ENCODE measurements at regions not wholly inside any gene's neighbourhood (a gene's known extent, or its start where the extent isn't known, plus 50 kb on each side); places are given as distances from the start of the nearest gene placed in this dataset.

GRCh38 chr1:102798718-102799117 is 309.6 kb downstream of the COL11A1 start:
- TF ChIP-seq NFIC (IDR thresholded peaks at IDR 0.05) (no peak), RAD21 (IDR thresholded peaks at IDR 0.05; ENCODE audit: low read depth) (no peak), EP300 (IDR thresholded peaks at IDR 0.05; ENCODE audit: borderline replicate concordance) (no peak), YY1 (IDR thresholded peaks at IDR 0.05; ENCODE audit: low read depth) (no peak), CEBPB (IDR thresholded peaks at IDR 0.05) (no peak), CREB1 (IDR thresholded peaks at IDR 0.05; ENCODE audit: low read depth) (no peak), TAF1 (IDR thresholded peaks at IDR 0.05; ENCODE audit: low read depth) (no peak), USF1 (IDR thresholded peaks at IDR 0.05) (no peak)
- TF ChIP-seq, protein P1, sequence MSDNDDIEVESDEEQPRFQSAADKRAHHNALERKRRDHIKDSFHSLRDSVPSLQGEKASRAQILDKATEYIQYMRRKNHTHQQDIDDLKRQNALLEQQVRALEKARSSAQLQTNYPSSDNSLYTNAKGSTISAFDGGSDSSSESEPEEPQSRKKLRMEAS (IDR thresholded peaks at IDR 0.05): no peak
- TF ChIP-seq, protein P2, sequence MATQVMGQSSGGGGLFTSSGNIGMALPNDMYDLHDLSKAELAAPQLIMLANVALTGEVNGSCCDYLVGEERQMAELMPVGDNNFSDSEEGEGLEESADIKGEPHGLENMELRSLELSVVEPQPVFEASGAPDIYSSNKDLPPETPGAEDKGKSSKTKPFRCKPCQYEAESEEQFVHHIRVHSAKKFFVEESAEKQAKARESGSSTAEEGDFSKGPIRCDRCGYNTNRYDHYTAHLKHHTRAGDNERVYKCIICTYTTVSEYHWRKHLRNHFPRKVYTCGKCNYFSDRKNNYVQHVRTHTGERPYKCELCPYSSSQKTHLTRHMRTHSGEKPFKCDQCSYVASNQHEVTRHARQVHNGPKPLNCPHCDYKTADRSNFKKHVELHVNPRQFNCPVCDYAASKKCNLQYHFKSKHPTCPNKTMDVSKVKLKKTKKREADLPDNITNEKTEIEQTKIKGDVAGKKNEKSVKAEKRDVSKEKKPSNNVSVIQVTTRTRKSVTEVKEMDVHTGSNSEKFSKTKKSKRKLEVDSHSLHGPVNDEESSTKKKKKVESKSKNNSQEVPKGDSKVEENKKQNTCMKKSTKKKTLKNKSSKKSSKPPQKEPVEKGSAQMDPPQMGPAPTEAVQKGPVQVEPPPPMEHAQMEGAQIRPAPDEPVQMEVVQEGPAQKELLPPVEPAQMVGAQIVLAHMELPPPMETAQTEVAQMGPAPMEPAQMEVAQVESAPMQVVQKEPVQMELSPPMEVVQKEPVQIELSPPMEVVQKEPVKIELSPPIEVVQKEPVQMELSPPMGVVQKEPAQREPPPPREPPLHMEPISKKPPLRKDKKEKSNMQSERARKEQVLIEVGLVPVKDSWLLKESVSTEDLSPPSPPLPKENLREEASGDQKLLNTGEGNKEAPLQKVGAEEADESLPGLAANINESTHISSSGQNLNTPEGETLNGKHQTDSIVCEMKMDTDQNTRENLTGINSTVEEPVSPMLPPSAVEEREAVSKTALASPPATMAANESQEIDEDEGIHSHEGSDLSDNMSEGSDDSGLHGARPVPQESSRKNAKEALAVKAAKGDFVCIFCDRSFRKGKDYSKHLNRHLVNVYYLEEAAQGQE (IDR thresholded peaks at IDR 0.05; ENCODE audit: low read depth): no peak
